Calu3 (cell line): ENCODE measurements at regions not wholly inside any gene's neighbourhood (a gene's known extent, or its start where the extent isn't known, plus 50 kb on each side); places are given as distances from the start of the nearest gene placed in this dataset.

Experiments
- BruUV-seq: library from RNA; stranded (reverse); fragments of 400-500 nt; replicated peaks from 2 replicates; lab custom pipeline; 2021; lab: Mats Ljungman, UMichigan
- CTCF ChIA-PET: fragments of 300-600 bp; sonication (Branson Sonifier 250); formaldehyde crosslinking; loops from one replicate; lab custom pipeline; 2022; ENCODE audit warnings: antibody characterized with exemption; lab: Charles Lee
- DNase-seq: peaks from one replicate; pipeline ENCODE4 v3.0.0; 2022
- H3K27ac Mint-ChIP-seq: one replicate; pipeline ENCODE4 v1.8.0; 2022; ENCODE audit warnings: mixed read lengths; ENCODE audit not compliant: unreplicated experiment
- H3K27me3 Mint-ChIP-seq: one replicate; pipeline ENCODE4 v1.8.0; 2022; ENCODE audit warnings: mixed read lengths; ENCODE audit not compliant: unreplicated experiment
- H3K36me3 Mint-ChIP-seq: one replicate; pipeline ENCODE4 v1.8.0; 2022; ENCODE audit warnings: mild to moderate bottlenecking, moderate library complexity, mixed read lengths; ENCODE audit not compliant: insufficient read depth, unreplicated experiment
- H3K4me1 Mint-ChIP-seq: one replicate; pipeline ENCODE4 v1.8.0; 2022; ENCODE audit warnings: mild to moderate bottlenecking, low read depth, mixed read lengths; ENCODE audit not compliant: unreplicated experiment
- H3K4me3 Mint-ChIP-seq: one replicate; pipeline ENCODE4 v1.8.0; 2022; ENCODE audit warnings: mild to moderate bottlenecking, low read depth, moderate library complexity, mixed read lengths; ENCODE audit not compliant: unreplicated experiment
- H3K9me3 Mint-ChIP-seq: one replicate; pipeline ENCODE4 v1.8.0; 2022; ENCODE audit warnings: low read depth, mixed read lengths; ENCODE audit not compliant: unreplicated experiment
- intact Hi-C: fragments of 100-400 bp; cut with micrococcal nuclease; formaldehyde crosslinking; loops from one replicate; pipeline ENCODE4 v1.10.0; 2022; ENCODE audit not compliant: unreplicated experiment
- TF ChIP-seq, protein P1 (sequence below): fragments of 200-600 bp; IDR thresholded peaks from one replicate; pipeline ENCODE4 v1.8.0; 2022; ENCODE audit warnings: antibody characterized with exemption; ENCODE audit not compliant: unreplicated experiment

DNA sequence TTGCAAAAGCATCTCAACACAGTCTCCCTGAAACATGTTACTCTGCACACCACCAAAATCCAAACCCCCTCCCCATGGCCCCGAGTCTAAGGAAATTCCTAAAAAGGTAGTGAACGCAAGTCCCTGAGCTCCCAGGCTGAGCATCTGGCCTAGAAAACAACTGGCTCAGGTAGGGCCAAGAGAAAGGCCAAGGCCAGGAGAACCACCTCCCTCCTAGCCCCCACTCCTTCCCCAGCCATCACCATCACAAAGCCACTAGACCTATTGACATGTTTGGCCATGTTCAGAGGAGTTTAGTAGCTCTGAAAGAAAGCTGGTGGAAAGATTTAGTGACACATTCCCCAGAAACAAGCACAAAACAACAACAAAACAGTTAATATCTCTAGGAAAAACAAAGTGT is 220.0 kb upstream of the PSMD7 start:
- H3K36me3 Mint-ChIP-seq: no peaks in the 10 kb centered on the region
- peaks cover 46% of the 10 kb centered on the region for H3K27me3 Mint-ChIP-seq
- peaks cover 3% of the 10 kb centered on the region for H3K9me3 Mint-ChIP-seq
- no peak overlapping the region for H3K27ac Mint-ChIP-seq
- CTCF ChIA-PET: no interaction called here
- TF ChIP-seq, protein P1, sequence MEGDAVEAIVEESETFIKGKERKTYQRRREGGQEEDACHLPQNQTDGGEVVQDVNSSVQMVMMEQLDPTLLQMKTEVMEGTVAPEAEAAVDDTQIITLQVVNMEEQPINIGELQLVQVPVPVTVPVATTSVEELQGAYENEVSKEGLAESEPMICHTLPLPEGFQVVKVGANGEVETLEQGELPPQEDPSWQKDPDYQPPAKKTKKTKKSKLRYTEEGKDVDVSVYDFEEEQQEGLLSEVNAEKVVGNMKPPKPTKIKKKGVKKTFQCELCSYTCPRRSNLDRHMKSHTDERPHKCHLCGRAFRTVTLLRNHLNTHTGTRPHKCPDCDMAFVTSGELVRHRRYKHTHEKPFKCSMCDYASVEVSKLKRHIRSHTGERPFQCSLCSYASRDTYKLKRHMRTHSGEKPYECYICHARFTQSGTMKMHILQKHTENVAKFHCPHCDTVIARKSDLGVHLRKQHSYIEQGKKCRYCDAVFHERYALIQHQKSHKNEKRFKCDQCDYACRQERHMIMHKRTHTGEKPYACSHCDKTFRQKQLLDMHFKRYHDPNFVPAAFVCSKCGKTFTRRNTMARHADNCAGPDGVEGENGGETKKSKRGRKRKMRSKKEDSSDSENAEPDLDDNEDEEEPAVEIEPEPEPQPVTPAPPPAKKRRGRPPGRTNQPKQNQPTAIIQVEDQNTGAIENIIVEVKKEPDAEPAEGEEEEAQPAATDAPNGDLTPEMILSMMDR: no peak
- no peak overlapping the region for H3K4me3 Mint-ChIP-seq
- no peaks in the 10 kb centered on the region for H3K4me1 Mint-ChIP-seq
- BruUV-seq: no TSS peak
- no peak for DNase-seq
- intact Hi-C loops: no loop called here

DNA sequence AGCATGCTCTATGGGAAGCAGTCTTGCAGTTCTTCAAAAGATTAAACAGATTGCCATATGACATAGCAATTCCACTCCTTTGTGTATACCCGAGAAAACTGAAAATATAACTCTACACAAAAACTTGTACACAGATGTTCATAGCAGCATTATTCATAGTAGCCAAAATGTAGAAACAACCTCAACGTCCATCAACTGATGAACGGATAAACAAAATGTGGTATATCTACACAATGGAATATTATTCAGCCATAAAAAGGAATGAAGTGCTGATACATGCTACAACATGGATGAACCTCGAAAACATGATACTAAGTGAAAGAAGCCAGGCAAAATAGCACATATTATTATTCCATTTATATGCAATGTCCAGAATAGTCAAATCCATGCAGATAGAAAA is 221.2 kb upstream of the PSMD7 start:
- DNase-seq: no peak
- H3K27me3 Mint-ChIP-seq: peaks cover 57% of the 10 kb centered on the region
- H3K4me1 Mint-ChIP-seq: no peaks in the 10 kb centered on the region
- BruUV-seq: no TSS peak
- no peak overlapping the region for H3K27ac Mint-ChIP-seq
- TF ChIP-seq, protein P1: no peak
- intact Hi-C loops: no loop called here
- CTCF ChIA-PET: no interaction called here
- no peak overlapping the region for H3K4me3 Mint-ChIP-seq
- H3K36me3 Mint-ChIP-seq: no peaks in the 10 kb centered on the region
- H3K9me3 Mint-ChIP-seq: peaks cover 3% of the 10 kb centered on the region

- no TSS peak for BruUV-seq
- Mint-ChIP-seq H3K27me3 (peaks cover 77% of the 10 kb centered on the region), H3K4me3 (no peak overlapping the region), H3K27ac (no peak overlapping the region), H3K4me1 (no peaks in the 10 kb centered on the region), H3K9me3 (peaks cover 3% of the 10 kb centered on the region), H3K36me3 (no peaks in the 10 kb centered on the region)
- no peak for DNase-seq
- intact Hi-C loops: no loop called here
- TF ChIP-seq, protein P1: no peak
- CTCF ChIA-PET: interaction anchor here (0.5 kb wide), 1 partner anchor 32 kb away, joined by 3 read pairs; no protein-coding TSS in a partner anchor
Observed at GRCh38 chr16:74073456-74073855, 223.2 kb upstream of the PSMD7 start.

GRCh38 chr16:74071996-74072535 is 224.5 kb upstream of the PSMD7 start:
- Mint-ChIP-seq H3K27me3 (peaks cover 72% of the 10 kb centered on the region), H3K4me3 (no peak overlapping the region), H3K36me3 (no peaks in the 10 kb centered on the region), H3K4me1 (no peaks in the 10 kb centered on the region), H3K27ac (no peak overlapping the region), H3K9me3 (peaks cover 3% of the 10 kb centered on the region)
- no peak for DNase-seq
- BruUV-seq: no TSS peak
- CTCF ChIA-PET: no interaction called here
- intact Hi-C loops: no loop called here
- TF ChIP-seq, protein P1: no peak
